ENCODE measurements at regions not wholly inside any gene's neighbourhood (a gene's known extent, or its start where the extent isn't known, plus 50 kb on each side); places are given as distances from the start of the nearest gene placed in this dataset.

GRCh38 chr2:150162241-150162942 lies 325.1 kb downstream of the RND3 start:
- TF ChIP-seq, protein P1, sequence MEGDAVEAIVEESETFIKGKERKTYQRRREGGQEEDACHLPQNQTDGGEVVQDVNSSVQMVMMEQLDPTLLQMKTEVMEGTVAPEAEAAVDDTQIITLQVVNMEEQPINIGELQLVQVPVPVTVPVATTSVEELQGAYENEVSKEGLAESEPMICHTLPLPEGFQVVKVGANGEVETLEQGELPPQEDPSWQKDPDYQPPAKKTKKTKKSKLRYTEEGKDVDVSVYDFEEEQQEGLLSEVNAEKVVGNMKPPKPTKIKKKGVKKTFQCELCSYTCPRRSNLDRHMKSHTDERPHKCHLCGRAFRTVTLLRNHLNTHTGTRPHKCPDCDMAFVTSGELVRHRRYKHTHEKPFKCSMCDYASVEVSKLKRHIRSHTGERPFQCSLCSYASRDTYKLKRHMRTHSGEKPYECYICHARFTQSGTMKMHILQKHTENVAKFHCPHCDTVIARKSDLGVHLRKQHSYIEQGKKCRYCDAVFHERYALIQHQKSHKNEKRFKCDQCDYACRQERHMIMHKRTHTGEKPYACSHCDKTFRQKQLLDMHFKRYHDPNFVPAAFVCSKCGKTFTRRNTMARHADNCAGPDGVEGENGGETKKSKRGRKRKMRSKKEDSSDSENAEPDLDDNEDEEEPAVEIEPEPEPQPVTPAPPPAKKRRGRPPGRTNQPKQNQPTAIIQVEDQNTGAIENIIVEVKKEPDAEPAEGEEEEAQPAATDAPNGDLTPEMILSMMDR (optimal IDR thresholded peaks at IDR 0.05 in 1 of 3, IDR thresholded peaks at IDR 0.05 in 1 of 3, conservative IDR thresholded peaks at IDR 0.05 in 1 of 3; ENCODE audit: extremely low read depth in 1 of 3, insufficient read depth in 2 of 3, low read length in 3 of 3), result no peak
- no peak for TF ChIP-seq EZH2 (IDR thresholded peaks at IDR 0.05; ENCODE audit: low read length)

All from keratinocyte (primary cell).